Activated T-helper 1 cell treated with Interleukin-2 at 50 U/mL for 16 hours (primary cell): ENCODE measurements at regions not wholly inside any gene's neighbourhood (a gene's known extent, or its start where the extent isn't known, plus 50 kb on each side); places are given as distances from the start of the nearest gene placed in this dataset.
"Not testable (repeated sequence)": the region's sequence is repeated elsewhere in the genome, so short reads cannot be mapped to it uniquely, and the experiment has no call there.

Experiments
- DNase-seq: peaks from one replicate; pipeline ENCODE4 v3.0.0-alpha.2; 2020; ENCODE audit warnings: low read depth

DNA sequence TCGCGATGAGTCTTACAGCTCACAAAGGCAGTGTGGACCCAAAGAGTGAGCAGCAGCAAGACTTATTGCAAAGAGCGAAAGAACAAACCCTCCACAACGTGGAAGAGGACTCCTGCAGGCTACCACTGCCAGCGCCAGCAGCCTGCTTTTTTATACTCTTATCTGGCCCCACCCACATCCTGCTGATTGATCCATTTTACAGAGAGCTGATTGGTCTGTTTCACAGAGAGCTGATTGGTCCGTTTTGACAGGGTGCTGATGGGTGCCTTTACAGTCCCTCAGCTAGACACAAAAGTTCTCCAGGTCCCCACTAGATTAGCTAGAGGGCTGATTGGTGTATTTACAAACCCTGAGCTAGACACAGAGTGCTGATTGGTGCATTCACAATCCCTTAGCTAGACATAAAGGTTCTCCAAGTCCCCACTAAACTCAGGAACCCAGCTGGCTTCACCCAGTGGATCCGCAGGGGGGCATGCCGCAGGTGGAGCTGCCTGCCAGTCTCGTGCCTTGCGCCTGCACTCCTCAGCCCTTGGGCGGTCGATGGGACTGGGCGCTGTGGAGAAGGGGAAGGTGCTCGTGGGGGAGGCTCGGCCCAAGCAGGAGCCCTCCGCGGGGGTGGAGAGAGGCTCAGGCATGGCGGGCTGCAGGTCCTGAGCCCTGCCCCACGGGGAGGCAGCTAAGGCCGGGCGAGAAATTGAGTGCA, 75.7 kb downstream of the QDPR start:
- not testable (repeated sequence) for DNase-seq

DNA sequence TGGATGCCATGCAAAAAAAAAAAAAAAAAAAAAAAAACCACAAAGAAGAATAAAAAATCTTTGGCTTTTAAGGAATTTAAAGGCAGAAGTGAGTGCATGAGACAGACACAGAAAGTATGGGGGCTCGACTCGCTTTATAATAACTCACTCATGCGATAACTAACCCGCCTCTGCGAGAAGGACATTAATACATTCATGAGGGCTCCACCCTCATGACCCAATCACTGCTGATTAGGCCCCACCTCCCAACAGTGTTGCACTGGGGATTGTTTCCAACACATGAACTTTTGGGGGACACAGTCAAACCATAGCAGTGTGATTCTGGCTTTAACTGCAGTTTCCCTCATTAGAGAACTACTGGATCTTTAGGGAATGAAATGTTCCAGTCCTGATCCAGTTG, 78.1 kb downstream of the QDPR start:
- no peak for DNase-seq

DNA sequence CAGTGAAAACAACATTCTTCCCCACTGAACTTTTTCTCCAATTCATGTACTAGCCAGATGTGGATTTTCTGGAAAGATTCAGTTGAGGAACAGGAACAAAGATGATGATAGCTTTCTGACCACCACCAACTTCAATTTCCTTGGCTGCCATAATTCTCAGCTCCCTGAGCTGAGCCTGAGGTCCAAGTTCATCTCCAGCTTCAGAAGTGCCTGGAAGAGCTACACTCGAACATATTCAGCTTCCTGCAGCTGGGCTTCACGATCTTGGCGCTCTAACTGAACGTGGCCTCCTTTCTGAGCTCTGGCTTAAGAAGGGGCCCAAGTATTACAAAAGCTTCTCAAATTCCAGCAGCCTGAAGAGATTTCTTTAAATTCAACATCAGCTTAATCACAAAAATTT, 83.9 kb downstream of the QDPR start:
- no peak for DNase-seq

DNA sequence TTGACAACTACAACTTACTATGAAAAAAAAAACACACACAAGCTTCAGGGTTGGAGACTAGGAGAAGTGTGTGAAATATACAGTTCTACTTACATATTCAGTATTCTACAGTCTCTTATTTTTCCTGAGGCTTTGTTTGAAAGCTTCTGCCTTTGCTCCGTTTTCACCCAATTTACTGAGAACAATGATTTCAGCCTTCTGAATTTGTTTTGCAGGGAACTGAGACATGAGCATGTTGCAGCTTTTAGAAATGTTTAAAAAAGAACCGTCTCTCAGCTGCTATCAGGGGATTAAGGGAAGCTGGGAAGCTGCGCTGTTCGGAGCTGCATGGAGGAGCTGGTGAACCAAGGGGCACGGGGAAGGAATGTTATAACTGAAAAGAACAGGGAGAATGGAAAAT, 85.7 kb downstream of the QDPR start:
- no peak for DNase-seq

DNA sequence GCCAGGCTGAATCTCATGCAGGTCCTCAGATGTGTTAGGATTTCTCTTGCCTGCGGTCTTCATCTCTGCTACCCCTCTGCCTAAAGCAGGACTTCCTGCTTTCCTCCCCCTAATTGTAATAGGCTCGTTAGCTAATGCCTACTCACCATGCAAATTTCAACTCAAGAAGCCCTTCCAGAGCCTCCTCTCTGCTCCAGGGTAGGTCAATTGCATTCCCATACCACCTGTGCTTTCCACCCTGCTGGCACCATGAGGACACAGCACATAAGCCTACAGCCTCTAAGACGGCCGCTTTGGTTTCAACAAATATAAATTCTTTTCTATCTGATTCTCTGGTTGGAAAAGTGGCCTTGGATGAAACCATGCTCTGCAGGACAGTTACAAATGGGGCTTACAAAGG, 93.9 kb downstream of the QDPR start:
- no peak for DNase-seq

DNA sequence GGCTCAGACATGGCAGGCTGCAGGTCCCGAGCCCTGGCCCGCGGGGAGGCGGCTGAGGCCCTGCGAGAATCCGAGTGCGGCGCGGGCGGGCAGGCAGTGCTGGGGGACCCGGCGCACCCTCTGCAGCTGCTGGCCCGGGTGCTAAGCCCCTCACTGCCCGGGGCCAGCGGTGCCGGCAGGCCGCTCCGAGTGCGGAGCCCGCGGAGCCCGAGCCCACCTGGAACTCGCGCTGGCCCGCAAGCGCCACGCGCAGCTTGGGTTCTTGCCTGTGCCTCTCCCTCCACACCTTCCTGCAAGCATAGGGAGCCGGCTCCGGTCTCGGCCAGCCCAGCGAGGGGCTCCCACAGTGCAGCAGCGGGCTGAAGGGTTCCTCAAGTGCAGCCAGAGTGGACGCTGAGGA, 97.5 kb downstream of the QDPR start:
- DNase-seq, result no peak

DNA sequence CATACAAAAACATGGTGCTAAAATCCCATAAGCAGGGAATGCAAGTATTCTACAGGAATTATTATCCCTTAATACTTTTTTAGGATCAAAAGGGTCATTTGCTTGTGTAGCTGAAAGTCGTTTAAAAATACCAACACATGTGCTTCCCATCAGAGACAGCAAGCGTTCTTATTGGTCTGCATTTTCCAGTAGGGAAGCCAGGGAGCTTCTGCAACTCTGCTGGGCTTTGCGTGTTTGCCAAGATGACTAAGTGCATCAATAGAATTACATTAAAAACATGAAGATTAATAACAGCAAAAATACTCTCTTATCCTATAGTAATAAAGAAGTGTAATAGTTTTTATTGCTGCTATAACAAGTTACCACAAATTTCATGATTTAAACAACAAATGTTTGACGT, 111.2 kb downstream of the QDPR start:
- no peak for DNase-seq

DNA sequence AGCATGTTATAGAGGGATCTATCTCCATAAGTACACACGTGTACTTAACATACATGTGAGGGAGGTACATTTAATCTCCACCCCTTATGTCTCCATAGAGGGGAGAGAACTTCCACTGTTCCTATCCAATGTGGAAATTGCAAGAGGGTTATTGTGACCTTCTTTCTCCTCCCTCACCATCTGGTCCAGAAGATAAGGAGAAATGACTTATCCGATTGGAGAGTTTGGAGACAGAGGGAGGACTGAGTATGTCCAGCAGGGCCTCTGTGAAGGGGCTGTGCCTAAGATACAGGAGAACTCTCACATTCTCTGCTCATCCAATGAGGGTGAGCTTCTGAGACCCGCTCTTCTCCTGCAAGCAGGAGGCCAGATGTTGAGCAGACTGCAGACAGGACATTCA, 113.1 kb downstream of the QDPR start:
- DNase-seq, result no peak

DNA sequence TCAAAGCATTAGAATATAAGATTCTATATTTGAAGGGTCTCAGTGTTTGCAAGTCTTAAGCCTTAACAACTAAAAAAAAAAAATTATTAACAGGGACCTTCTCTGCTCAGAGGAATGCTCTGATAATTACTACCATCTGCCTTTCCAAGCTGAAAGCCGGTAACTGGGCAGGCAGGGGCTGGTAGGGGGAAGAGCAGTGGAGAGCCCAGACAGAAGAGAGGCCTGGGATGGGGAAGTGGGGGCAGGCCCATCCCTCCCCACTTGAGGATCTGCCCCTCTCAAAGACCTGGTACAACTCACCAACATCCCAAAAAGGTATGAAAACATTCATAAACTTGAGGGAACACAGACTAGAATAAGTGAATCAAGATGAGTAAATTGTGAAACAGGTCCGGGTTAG, 113.9 kb downstream of the QDPR start:
- DNase-seq, result no peak

DNA sequence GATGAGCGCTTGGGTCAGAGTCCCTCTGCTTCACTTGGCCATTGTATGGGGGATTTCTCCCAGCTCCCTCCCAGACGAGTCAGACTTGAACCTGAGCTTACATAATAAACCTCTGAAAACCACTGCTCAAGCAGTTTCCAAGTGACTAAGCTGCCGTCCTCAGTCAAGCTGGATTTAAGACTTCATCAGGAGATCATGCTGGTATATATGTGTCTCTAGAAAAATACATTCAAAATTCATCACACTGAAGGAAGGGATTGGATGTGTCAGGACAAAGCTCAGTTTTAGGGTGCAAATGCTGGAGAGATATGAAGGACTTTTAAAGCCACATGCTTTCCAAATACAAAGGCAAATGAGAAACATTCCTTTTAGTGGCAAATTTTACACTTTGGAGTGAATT, 114.3 kb downstream of the QDPR start:
- no peak for DNase-seq

DNA sequence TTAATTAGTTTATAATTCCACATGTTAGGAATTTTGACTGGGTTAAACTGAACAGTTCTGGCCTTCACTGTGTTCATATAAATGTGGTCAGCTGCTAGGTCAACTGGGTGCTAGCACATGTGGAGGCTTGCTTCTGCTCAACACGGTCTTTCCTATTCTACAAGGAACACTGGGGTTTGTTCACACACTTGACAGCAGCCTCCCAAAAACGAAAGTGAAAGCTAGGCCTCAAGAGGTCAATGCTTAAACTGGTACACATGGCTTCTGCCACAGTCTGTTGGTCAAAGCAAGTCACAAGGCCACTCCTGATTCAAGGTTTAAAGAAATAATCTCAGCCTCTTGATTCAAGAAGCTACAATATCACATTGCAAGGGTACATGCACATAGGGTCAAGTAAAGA, 126.5 kb downstream of the QDPR start:
- no peak for DNase-seq

DNA sequence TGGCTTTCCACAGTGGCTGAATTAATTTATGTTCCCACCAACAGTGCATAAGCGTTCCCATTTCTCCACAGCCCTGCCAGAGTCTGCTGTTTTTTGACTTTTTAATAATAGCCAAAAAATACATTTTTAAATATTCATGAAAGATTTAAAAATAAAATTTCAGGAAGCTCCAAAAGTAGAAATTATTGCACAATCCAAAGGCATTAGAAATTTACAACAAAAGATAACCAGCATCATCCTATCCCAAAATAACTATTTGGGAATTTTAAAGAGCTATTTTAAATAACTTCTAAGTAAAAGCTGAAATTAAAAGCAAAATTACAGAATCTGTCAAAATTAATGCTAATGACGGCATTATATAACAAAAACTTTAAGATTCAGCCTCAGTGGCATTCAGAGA, 131.5 kb downstream of the QDPR start:
- DNase-seq, result no peak

DNA sequence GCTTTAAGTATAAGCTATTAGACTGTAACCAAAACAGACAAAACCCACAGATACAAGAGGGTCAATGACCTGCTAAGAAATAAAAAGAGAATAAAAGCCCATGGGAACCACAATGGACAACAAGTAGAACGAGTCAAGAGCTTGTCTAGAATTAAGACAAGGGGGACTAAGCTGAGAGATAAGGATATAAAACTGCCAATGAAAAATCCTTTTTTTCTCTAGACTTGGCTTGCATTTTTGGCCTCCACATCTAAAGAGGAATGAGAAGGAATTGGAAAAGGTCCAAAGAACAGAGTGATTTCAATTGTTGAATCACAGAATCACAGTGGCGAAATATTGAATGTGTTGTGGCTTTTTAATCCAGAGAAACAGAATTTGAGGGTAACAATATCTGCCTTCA, 135.7 kb downstream of the QDPR start:
- no peak for DNase-seq

DNA sequence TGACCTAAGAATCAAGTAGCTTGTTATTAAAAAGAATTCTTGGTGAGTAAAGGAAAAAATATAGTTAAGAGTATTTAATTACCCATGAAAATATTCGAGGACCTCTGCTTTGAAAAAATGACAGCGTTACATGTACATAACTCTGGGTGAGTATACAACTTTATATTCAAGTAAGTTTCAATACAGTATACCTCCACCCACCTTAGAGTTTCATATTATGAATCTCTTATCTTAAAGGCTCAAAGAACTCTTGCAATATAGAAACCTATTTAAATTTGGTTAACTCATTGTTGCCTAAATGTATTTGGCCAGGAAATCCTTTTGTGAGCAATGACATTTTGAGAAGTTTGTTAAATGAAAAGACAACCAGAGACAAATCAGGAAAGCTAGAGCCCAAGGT, 138.2 kb downstream of the QDPR start:
- DNase-seq, result no peak

DNA sequence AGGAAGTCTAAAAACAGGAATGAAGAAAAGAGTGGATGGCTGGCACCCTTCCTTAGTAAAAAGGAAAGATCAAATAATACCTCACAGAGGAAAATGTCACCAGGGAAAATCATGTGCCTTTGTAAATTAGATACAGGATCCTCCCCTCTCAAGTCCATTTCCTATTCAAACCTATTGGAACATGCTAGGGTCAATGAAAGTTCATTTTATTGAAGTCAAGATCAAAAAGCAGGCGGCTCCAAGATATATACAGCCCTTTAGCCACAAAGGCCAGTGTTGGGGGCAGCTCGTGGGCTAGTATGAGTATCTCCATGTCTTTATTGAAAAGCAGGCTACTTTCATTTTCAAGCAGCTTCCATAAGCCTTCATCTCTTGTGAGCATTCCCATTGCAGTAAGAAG, 141.1 kb downstream of the QDPR start:
- no peak for DNase-seq

DNA sequence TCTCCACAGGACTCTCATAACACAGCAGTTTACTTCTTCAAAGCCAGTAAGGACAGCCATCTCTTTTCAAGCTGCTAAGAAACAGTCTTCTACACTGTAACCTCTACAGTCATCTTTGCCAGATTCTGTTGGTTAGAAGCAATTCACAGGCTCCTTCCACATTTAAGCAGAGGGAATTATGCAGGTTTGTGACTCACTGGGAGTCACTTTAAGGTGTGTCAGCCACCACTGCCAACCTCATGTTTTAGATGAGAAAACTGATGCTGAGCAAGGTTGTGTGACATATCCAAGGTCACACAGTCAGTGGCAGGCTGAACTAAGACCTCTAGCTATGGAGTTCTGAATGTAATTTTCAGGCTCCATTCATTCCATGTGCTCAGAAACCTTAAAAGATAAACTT, 143.5 kb downstream of the QDPR start:
- no peak for DNase-seq

DNA sequence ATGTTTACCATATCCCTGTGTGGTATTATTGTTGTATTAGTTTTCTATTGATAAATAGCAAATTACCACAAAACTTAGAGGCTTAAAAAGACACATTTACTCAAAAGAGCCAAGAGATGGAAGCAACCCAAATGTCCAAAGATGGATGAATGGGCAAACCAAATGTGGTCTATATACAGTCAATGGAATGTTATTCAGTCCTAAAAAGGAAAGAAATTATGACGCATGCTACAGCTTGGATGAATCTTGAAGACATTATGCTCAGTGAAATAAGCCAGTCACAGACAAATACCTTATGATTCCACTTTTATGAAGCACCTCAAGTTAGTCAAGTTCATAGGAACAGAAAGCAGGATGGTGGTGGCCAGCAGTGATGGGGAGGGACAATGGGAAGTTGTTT, 144.7 kb downstream of the QDPR start:
- DNase-seq, result no peak

DNA sequence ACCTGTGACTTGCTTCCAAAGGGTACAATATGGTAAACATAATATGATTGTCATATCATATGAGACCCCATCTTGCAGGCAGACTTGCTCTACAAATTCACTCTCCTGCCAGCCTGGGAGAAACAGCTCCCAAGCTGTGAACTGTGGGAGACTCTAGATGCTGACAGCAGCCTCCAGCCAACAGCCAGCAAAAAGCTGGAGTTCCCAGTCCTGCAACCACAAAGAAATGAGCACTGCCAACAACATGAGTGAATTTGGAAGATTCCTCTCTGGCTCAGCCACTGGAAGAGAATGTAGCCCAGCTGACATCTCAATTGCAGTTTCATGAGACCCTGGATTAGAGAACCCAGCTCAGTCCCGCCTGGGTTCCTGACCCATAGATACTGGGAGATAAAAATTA, 145.4 kb downstream of the QDPR start:
- DNase-seq, result no peak

DNA sequence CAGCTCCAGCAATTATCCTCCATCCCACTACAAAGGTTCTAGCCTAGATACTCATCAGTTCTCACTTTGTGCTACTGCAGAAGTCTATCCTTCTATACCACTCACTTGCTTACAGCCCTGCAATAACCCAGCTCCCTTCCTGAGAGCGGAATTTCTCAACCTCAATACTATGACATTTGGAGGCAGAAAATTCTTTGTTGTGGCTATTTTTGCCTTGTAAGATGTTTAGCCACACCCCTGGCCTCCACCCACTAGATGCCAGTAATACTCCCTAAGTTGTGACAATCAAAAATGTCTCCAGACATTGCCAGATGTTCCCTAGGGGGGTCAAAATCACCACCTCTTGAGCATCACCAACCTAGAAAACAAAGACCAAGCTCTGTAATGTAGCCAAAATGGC, 149.5 kb downstream of the QDPR start:
- no peak for DNase-seq

DNA sequence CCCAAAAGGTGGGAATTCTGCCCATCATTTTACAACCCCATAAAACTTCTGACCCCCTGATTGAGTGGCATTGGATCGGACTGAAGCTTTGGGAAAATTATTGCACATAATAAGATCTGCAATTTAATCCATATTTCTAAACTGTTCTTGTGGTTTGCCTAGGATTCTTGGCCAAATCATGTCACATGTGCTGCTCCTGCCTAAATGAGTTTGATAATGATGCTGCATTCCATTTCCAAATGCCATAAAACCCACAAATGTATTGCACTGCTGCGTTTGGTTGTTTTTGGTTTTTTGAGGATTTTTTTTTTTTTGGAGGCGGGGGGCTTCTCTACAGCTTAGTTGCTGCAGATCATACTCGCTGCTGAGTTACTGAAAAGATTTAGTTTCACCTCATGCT, 153.6 kb downstream of the QDPR start:
- no peak for DNase-seq

DNA sequence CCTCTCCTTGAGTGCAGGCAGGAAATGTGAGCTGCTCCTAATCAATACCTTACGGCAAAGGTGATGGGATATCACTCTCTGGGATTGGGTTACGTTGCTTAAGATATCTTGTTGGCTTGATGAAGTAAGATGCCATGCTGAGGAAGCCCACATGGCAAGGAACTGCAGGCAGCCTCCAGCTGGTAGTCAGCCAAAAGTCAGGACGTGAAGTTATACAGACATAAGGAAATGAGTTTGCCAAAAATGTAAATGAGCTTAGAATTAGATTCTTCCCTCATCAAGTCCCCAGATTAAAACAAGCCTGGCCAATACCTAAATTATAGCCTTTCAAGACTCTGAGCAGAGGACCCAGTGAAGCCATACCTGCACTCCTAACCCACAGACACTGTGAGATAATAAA, 155.0 kb downstream of the QDPR start:
- no peak for DNase-seq

DNA sequence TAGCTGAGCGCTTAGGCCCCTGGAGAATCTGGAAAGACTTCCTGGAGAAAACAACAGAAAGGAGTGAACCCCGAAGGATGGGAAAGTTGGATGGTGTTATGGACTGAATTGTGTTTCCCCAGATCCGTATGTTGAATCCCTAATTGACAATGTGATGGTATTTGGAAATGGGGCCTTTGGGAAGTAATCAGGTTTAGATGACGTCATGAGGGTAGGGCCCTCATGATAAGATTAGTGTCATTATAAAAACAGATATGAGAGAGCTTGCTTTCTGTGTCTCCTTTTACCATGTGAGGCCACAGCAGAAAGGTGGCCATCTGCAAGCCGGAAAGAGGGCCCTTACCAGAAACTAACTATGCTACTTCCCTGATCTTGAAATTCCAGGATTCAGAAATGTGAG, 159.5 kb downstream of the QDPR start:
- no peak for DNase-seq

DNA sequence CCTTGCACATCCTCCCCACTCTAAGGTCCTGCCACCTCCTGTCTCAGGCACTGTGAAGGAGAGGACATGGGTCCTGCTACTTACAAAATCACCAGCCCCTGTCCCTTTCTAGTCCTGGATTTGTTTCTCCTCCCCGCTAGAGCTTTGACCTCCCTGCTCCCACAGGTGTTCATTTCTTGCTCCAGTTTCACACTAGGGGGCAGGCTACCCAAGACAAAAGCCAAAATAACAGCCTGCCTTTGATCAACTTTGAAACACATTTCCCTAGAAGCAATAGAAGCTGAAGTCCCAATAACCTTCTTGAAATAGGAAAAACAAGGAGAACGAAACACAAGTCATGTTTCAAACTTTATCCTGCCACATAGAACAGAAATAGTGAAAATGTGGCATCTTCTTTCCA, 164.4 kb downstream of the QDPR start:
- DNase-seq, result no peak

DNA sequence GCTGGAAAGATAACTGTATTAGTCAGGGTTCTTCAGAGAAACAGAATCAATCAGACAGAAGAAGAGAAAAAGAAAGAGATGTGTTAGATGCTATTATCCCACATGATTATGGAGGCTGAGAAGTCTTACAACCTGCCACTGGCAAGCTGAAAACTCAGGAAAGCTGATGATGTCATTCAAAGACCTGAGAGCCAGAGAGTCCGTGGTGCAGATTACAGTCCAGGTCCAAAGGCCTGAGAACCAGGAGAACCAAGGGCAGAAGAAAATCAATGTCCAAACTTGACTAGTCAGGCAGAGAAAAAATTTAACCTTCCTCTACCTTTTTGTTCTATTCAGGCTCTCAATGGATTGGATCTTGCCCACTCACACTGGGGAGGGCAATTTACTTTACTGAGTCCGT, 172.5 kb downstream of the QDPR start:
- DNase-seq, result no peak

DNA sequence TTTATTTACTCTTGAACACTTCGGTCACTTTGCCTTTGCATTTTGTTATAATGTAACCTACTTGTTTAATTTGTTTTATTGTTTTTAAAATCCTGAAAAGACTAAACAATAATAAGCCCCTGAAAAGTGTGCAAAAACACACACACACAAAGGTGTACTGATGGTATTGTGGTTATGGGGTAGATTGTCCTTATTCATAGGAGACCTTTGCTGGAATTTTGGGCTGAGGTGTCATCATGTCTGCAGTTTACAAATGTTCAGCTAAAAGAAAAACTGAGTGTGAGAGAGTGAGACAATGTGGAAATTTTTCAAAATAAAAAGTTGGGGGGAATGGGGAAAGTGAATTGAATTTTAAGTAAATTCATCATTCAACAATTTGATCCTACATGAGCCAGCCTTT, 174.9 kb downstream of the QDPR start:
- no peak for DNase-seq
